PC-3 (cell line): ENCODE measurements at regions not wholly inside any gene's neighbourhood (a gene's known extent, or its start where the extent isn't known, plus 50 kb on each side); places are given as distances from the start of the nearest gene placed in this dataset.
"Not testable (repeated sequence)": the region's sequence is repeated elsewhere in the genome, so short reads cannot be mapped to it uniquely, and the experiment has no call there.

Experiments
- ATAC-seq: fragments of 200-7000 bp; cut with Tn5 transposase; 2 replicates; pipeline ENCODE4 v1.9.1; 2020; ENCODE audit warnings: mild to moderate bottlenecking, moderate library complexity
- BruUV-seq: library from RNA; stranded (reverse); fragments of 400-500 nt; replicated peaks from 2 replicates; lab custom pipeline; 2021; lab: Mats Ljungman, UMichigan
- CTCF ChIA-PET: fragments of 300-600 bp; sonication (Branson Sonifier 250); formaldehyde crosslinking; loops from one replicate; lab custom pipeline; 2022; ENCODE audit warnings: antibody characterized with exemption; lab: Charles Lee
- POLR2A ChIA-PET: fragments of 300-600 bp; sonication (Branson Sonifier 250); formaldehyde crosslinking; loops from one replicate; lab custom pipeline; 2022; ENCODE audit warnings: antibody characterized with exemption; ENCODE audit not compliant: unreplicated experiment; lab: Charles Lee
- DNase-seq: peaks from one replicate; pipeline ENCODE4 v3.0.0-alpha.2; 2015
- H2AFZ ChIP-seq: fragments of 300-600 bp; sonication (generic); 2 replicates; pipeline ENCODE4 v1.6.0; 2016; ENCODE audit warnings: antibody characterized with exemption, low read length
- H3F3A ChIP-seq: fragments of 300-600 bp; sonication (generic); one replicate; pipeline ENCODE4 v1.6.0; 2017; ENCODE audit warnings: antibody characterized with exemption, low read length, control low read depth, mild to moderate bottlenecking; ENCODE audit not compliant: unreplicated experiment
- H3K27ac ChIP-seq: fragments of 300-600 bp; sonication (generic); 2 replicates; pipeline ENCODE4 v1.5.1; 2016; ENCODE audit warnings: mild to moderate bottlenecking, low read length
- H3K27me3 ChIP-seq: fragments of 300-600 bp; sonication (generic); 2 replicates; pipeline ENCODE4 v1.6.1; 2016; ENCODE audit warnings: low read length, mixed read lengths
- H3K36me3 ChIP-seq: fragments of 300-600 bp; sonication (generic); 2 replicates; pipeline ENCODE4 v1.6.1; 2016; ENCODE audit warnings: low read depth, mixed run types, low read length, mixed read lengths
- H3K4me1 ChIP-seq: fragments of 300-600 bp; sonication (generic); 2 replicates; pipeline ENCODE4 v1.5.1; 2016; ENCODE audit warnings: low read length; ENCODE audit not compliant: insufficient read depth
- H3K4me2 ChIP-seq: fragments of 300-600 bp; sonication (generic); 2 replicates; pipeline ENCODE4 v1.6.0; 2016; ENCODE audit warnings: low read length
- H3K4me3 ChIP-seq: fragments of 300-600 bp; sonication (generic); 2 replicates; pipeline ENCODE4 v1.5.1; 2016; ENCODE audit warnings: mild to moderate bottlenecking, low read length, mixed read lengths
- H3K79me2 ChIP-seq: fragments of 300-600 bp; sonication (generic); 2 replicates; pipeline ENCODE4 v1.6.1; 2017; ENCODE audit warnings: low read length, mixed read lengths
- H3K9ac ChIP-seq: fragments of 300-600 bp; sonication (generic); 2 replicates; pipeline ENCODE4 v1.6.0; 2016; ENCODE audit warnings: mild to moderate bottlenecking, low read length
- H3K9me2 ChIP-seq: fragments of 300-600 bp; sonication (generic); replicated peaks from 2 replicates; pipeline ENCODE4 v1.6.1; 2016; ENCODE audit warnings: mixed run types, low read length, mixed read lengths
- H3K9me3 ChIP-seq: fragments of 300-600 bp; sonication (generic); 2 replicates; pipeline ENCODE4 v1.6.1; 2016; ENCODE audit warnings: low read length, mixed read lengths
- H4K20me1 ChIP-seq: fragments of 300-600 bp; sonication (generic); 2 replicates; pipeline ENCODE4 v1.6.1; 2016; ENCODE audit warnings: low read length, mixed read lengths
- CTCF ChIP-seq: fragments of 300-600 bp; sonication (generic); conservative IDR thresholded peaks from 2 replicates; pipeline ENCODE4 v1.5.1; 2017; ENCODE audit warnings: antibody characterized with exemption, low read depth, mild to moderate bottlenecking, low read length
- EZH2 ChIP-seq: fragments of 300-600 bp; sonication (generic); IDR thresholded peaks from one replicate; pipeline ENCODE4 v1.6.1; 2017; ENCODE audit warnings: antibody characterized with exemption, mild to moderate bottlenecking, low read length; ENCODE audit not compliant: unreplicated experiment
- EZH2phosphoT487 ChIP-seq: fragments of 300-600 bp; sonication (generic); IDR thresholded peaks from 2 replicates; pipeline ENCODE4 v1.6.1; 2018; ENCODE audit warnings: mild to moderate bottlenecking, antibody characterized with exemption, low read length, borderline replicate concordance
- intact Hi-C: fragments of 100-400 bp; cut with micrococcal nuclease; formaldehyde crosslinking; loops from 2 replicates; pipeline ENCODE4 v1.9.0; 2023

- Histone ChIP-seq H3K27me3 (no peaks in the 10 kb centered on the region), H3K79me2 (no peaks in the 10 kb centered on the region), H4K20me1 (no peaks in the 10 kb centered on the region), H3K9ac (peak overlapping the region; percentile 10; the same call in 1 of the 2 replicates), H3K9me2 (no peaks in the 10 kb centered on the region), H3K9me3 (no peaks in the 10 kb centered on the region), H3K4me1 (peaks cover 30% of the 10 kb centered on the region), H3K4me3 (no peak overlapping the region), H3K36me3 (no peaks in the 10 kb centered on the region), H2AFZ (peak overlapping the region; percentile 45; the same call in 1 of the 2 replicates), H3F3A (no peaks in the 10 kb centered on the region), H3K27ac (peak overlapping the region; percentile 71), H3K4me2 (peak overlapping the region; percentile 42)
- ChIA-PET POLR2A (no interaction called here), CTCF (no interaction called here)
- no TSS peak for BruUV-seq
- TF ChIP-seq EZH2phosphoT487 (no peak), EZH2 (no peak), CTCF (no peak)
- DNase-seq (no peak), ATAC-seq (no peak)
- intact Hi-C loops = no loop called here
Measured at GRCh38 chr2:39870871-39871270, 91.8 kb upstream of the THUMPD2 start.

GRCh38 chr2:39867268-39867667 lies 88.2 kb upstream of the THUMPD2 start:
- Histone ChIP-seq H3K36me3 (no peaks in the 10 kb centered on the region), H3K27me3 (no peaks in the 10 kb centered on the region), H3K79me2 (no peaks in the 10 kb centered on the region), H3K9me2 (no peaks in the 10 kb centered on the region), H3K9me3 (no peaks in the 10 kb centered on the region), H3K4me1 (peaks cover 18% of the 10 kb centered on the region), H3K4me2 (no peak overlapping the region), H3F3A (no peaks in the 10 kb centered on the region), H3K4me3 (no peak overlapping the region), H3K27ac (no peak overlapping the region), H2AFZ (no peak overlapping the region), H4K20me1 (no peaks in the 10 kb centered on the region), H3K9ac (no peak overlapping the region)
- ATAC-seq (no peak), DNase-seq (no peak)
- ChIA-PET POLR2A (no interaction called here), CTCF (no interaction called here)
- no peak for TF ChIP-seq CTCF
- no peak for TF ChIP-seq EZH2phosphoT487
- no peak for TF ChIP-seq EZH2
- intact Hi-C loops = no loop called here
- no TSS peak for BruUV-seq

GRCh38 chr2:39865751-39866150 lies 86.7 kb upstream of the THUMPD2 start:
- Histone ChIP-seq H3K9ac (no peak overlapping the region), H3K4me1 (peaks cover 5% of the 10 kb centered on the region), H3K9me3 (no peaks in the 10 kb centered on the region), H2AFZ (no peak overlapping the region), H3K9me2 (no peaks in the 10 kb centered on the region), H3K79me2 (no peaks in the 10 kb centered on the region), H3K27ac (no peak overlapping the region), H3K4me2 (no peak overlapping the region), H4K20me1 (no peaks in the 10 kb centered on the region), H3K27me3 (no peaks in the 10 kb centered on the region), H3F3A (no peaks in the 10 kb centered on the region), H3K36me3 (no peaks in the 10 kb centered on the region), H3K4me3 (no peak overlapping the region)
- TF ChIP-seq CTCF = no peak
- no peak for TF ChIP-seq EZH2phosphoT487
- ChIA-PET POLR2A (no interaction called here), CTCF (no interaction called here)
- no TSS peak for BruUV-seq
- ATAC-seq (no peak), DNase-seq (no peak)
- intact Hi-C loops = no loop called here

- H3K9ac ChIP-seq, DNase-seq, H3F3A ChIP-seq, H3K4me1 ChIP-seq, BruUV-seq, H3K79me2 ChIP-seq, H3K4me2 ChIP-seq, intact Hi-C loops, H3K27ac ChIP-seq, H3K9me3 ChIP-seq, H3K4me3 ChIP-seq, H3K9me2 ChIP-seq, H4K20me1 ChIP-seq, H3K36me3 ChIP-seq, H2AFZ ChIP-seq, POLR2A ChIA-PET, ATAC-seq, H3K27me3 ChIP-seq, CTCF ChIA-PET: not testable (repeated sequence)
Measured at GRCh38 chr2:39863672-39864071, 84.6 kb upstream of the THUMPD2 start.
